Spinal cord (tissue), 9 donors: ENCODE measurements at regions not wholly inside any gene's neighbourhood (a gene's known extent, or its start where the extent isn't known, plus 50 kb on each side); places are given as distances from the start of the nearest gene placed in this dataset.

Source experiments
- DNase-seq, 6 donors: peaks; one replicate each; pipeline versions ENCODE4 v3.0.0 to v3.0.0-alpha.2; 2013 to 2015; ENCODE audit warnings: low spot score in 6 of 6, low read depth in 4 of 6
- H3K27ac ChIP-seq: one replicate; pipeline ENCODE4 v1.5.1; 2013; ENCODE audit warnings: low read depth, low read length, control low read depth
- H3K27me3 ChIP-seq: one replicate; pipeline ENCODE4 v1.6.1; 2013; ENCODE audit warnings: low read length; ENCODE audit not compliant: control insufficient read depth, insufficient read depth
- H3K36me3 ChIP-seq: one replicate; pipeline ENCODE4 v1.6.1; 2013; ENCODE audit warnings: low read length; ENCODE audit not compliant: control insufficient read depth, insufficient read depth
- H3K4me1 ChIP-seq: one replicate; pipeline ENCODE4 v1.6.1; 2013; ENCODE audit warnings: low read length; ENCODE audit not compliant: control insufficient read depth, insufficient read depth
- H3K4me3 ChIP-seq: one replicate; pipeline ENCODE4 v1.5.1; 2013; ENCODE audit warnings: low read depth, low read length, control low read depth
- H3K9me3 ChIP-seq: one replicate; pipeline ENCODE4 v1.6.1; 2013; ENCODE audit warnings: low read length; ENCODE audit not compliant: control insufficient read depth, insufficient read depth
- WGBS: methylation state at CpG from one replicate; pipeline ENCODE4 v1.1.5; 2013; ENCODE audit warnings: missing lambda C conversion rate; ENCODE audit not compliant: insufficient coverage; 5-methylcytosine and 5-hydroxymethylcytosine counted together
- donor health status: healthy.

DNA sequence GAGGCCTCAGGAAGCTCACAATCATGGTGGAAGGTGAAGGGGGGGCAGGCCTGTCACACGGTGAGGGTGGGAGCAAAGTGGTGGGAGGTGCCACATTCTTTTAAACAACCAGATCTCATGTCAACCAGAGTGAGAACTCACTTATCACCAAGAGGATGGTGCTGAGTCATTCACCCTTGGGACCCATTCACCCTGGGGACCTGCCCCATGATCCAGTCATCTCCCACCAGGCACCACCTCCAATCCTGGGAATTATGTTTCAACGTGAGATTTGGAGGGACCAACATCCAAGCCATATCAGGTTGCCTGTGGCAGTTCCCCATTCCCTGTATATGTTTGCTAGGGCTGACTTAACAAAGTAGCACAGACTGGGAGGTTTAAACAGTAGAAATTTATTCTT lies 318.4 kb upstream of the CLNK start:
- Histone ChIP-seq H3K4me1 (no peaks in the 10 kb centered on the region), H3K27ac (no peak overlapping the region), H3K27me3 (no peaks in the 10 kb centered on the region), H3K36me3 (no peaks in the 10 kb centered on the region), H3K9me3 (no peaks in the 10 kb centered on the region), H3K4me3 (no peak overlapping the region)
- no CpG with 5 or more reads among the region's 2 CpGs for WGBS
- DNase-seq, result no peak

DNA sequence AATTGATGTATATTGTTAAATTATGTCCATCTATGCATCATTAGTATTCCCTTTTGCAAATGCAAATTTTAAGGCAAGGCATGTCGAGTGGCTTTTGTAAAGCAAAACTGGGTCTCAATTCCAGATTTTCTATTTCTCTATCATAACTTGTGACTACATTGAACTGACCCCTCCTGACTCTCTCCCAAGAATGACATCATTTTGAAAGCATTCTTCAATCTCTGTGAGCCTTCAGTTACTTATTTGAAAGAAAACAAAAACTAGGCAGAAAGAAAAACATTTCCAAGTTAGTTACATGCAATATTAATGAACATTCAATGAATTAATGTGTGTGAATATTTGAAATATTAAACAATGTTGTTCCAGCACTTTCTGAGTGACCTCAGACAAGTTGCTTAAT lies 314.3 kb upstream of the CLNK start:
- H3K36me3 ChIP-seq, result no peaks in the 10 kb centered on the region
- no peak overlapping the region for H3K27ac ChIP-seq
- no peaks in the 10 kb centered on the region for H3K27me3 ChIP-seq
- no peaks in the 10 kb centered on the region for H3K4me1 ChIP-seq
- WGBS, result no CpG with 5 or more reads among the region's 1 CpG
- no peaks in the 10 kb centered on the region for H3K9me3 ChIP-seq
- no peak overlapping the region for H3K4me3 ChIP-seq
- DNase-seq, result no peak

DNA sequence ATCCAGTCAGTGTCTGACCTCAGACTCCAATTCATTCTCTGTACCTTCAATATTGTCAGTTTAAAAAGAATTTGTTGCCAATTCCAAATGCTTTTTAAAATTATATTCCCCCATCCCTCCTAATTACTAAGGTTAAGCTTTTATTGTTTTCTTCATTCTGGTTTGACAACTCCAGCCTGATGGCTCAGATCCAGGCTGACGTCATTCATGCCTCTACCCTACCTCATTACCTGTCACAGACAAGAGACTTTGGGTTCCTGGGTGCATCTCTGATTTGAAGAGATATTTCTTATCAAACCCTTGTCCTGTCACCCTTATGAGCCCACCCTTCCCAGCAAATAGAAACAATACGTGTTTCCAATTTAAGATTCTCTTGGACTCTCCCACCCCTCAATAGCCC lies 300.2 kb upstream of the CLNK start:
- DNase-seq, result no peak
- Histone ChIP-seq H3K4me1 (peaks cover 3% of the 10 kb centered on the region), H3K27ac (no peak overlapping the region), H3K4me3 (no peak overlapping the region), H3K9me3 (peaks cover 3% of the 10 kb centered on the region), H3K27me3 (no peaks in the 10 kb centered on the region), H3K36me3 (no peaks in the 10 kb centered on the region)
- WGBS, result no CpG with 5 or more reads among the region's 2 CpGs

GRCh38 chr4:10983885-10984640 lies 299.5 kb upstream of the CLNK start:
- no peak for DNase-seq
- Histone ChIP-seq H3K36me3 (no peaks in the 10 kb centered on the region), H3K27me3 (no peaks in the 10 kb centered on the region), H3K4me3 (no peak overlapping the region), H3K27ac (no peak overlapping the region), H3K9me3 (peaks cover 3% of the 10 kb centered on the region), H3K4me1 (peaks cover 3% of the 10 kb centered on the region)
- 79% methylated on average over 4 of the region's 9 CpGs for WGBS

- Histone ChIP-seq H3K9me3 (no peaks in the 10 kb centered on the region), H3K4me1 (peaks cover 3% of the 10 kb centered on the region), H3K27me3 (no peaks in the 10 kb centered on the region), H3K27ac (no peak overlapping the region), H3K36me3 (no peaks in the 10 kb centered on the region), H3K4me3 (no peak overlapping the region)
- DNase-seq, result peak in 1 of 6 donors; percentile 32
- 52% methylated on average over 2 of the region's 2 CpGs for WGBS
These were observed 298.7 kb upstream of the CLNK start for GRCh38 chr4:10983268-10983667.

GRCh38 chr4:10982305-10982704 lies 297.7 kb upstream of the CLNK start:
- Histone ChIP-seq H3K9me3 (no peaks in the 10 kb centered on the region), H3K27ac (no peak overlapping the region), H3K27me3 (no peaks in the 10 kb centered on the region), H3K4me1 (peaks cover 3% of the 10 kb centered on the region), H3K36me3 (no peaks in the 10 kb centered on the region), H3K4me3 (no peak overlapping the region)
- 22% methylated on average over 2 of the region's 2 CpGs for WGBS
- DNase-seq, result no peak

- Histone ChIP-seq H3K4me1 (peaks cover 3% of the 10 kb centered on the region), H3K36me3 (no peaks in the 10 kb centered on the region), H3K27me3 (no peaks in the 10 kb centered on the region), H3K9me3 (no peaks in the 10 kb centered on the region), H3K27ac (no peak overlapping the region), H3K4me3 (no peak overlapping the region)
- WGBS, result 71% methylated on average over 1 of the region's 1 CpG
- DNase-seq, result no peak
These were observed 297.0 kb upstream of the CLNK start for GRCh38 chr4:10981576-10981975.

- Histone ChIP-seq H3K9me3 (no peaks in the 10 kb centered on the region), H3K4me3 (no peak overlapping the region), H3K4me1 (peaks cover 3% of the 10 kb centered on the region), H3K27me3 (no peaks in the 10 kb centered on the region), H3K27ac (no peak overlapping the region), H3K36me3 (no peaks in the 10 kb centered on the region)
- WGBS, result 93% methylated on average over 4 of the region's 5 CpGs
- no peak for DNase-seq
These were observed 296.5 kb upstream of the CLNK start for GRCh38 chr4:10981096-10981495.

GRCh38 chr4:10979032-10979431 lies 294.5 kb upstream of the CLNK start:
- no peak overlapping the region for H3K27ac ChIP-seq
- no peak for DNase-seq
- H3K27me3 ChIP-seq, result no peaks in the 10 kb centered on the region
- H3K36me3 ChIP-seq, result no peaks in the 10 kb centered on the region
- peaks cover 3% of the 10 kb centered on the region for H3K4me1 ChIP-seq
- 100% methylated on average over 1 of the region's 2 CpGs for WGBS
- H3K9me3 ChIP-seq, result no peaks in the 10 kb centered on the region
- H3K4me3 ChIP-seq, result no peak overlapping the region

GRCh38 chr4:10977534-10977933 lies 293.0 kb upstream of the CLNK start:
- Histone ChIP-seq H3K4me1 (no peaks in the 10 kb centered on the region), H3K4me3 (no peak overlapping the region), H3K27ac (no peak overlapping the region), H3K9me3 (no peaks in the 10 kb centered on the region), H3K27me3 (no peaks in the 10 kb centered on the region), H3K36me3 (no peaks in the 10 kb centered on the region)
- 89% methylated on average over 2 of the region's 2 CpGs for WGBS
- no peak for DNase-seq
